GM21526 (cell line): ENCODE measurements at regions not wholly inside any gene's neighbourhood (a gene's known extent, or its start where the extent isn't known, plus 50 kb on each side); places are given as distances from the start of the nearest gene placed in this dataset.

Experiments used
- ATAC-seq: cut with Tn5 transposase; IDR thresholded peaks from one replicate; pipeline ENCODE4 v1.9.1; 2021; ENCODE audit warnings: moderate library complexity; ENCODE audit not compliant: unreplicated experiment, low FRiP score

DNA sequence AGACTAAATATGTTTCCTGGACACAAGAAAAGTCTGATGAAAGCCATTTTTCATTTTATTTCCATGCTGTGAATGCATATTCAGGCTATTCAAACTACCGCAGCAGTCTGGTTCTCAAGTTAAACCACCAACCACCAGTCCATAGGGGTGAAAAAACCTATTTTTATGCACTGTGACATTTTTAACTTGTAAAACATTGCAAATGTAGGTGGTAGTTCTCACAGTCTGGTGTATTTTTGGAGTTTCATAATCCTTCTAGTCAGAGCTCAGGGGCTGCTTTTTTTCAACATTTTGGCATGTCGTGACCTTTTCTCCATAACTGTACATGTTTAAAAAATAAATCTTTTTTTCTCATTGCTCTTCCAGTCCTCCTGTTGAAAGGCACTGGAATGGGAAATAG lies 907.6 kb upstream of the ADGRL2 start:
- ATAC-seq, result peak; percentile 50

DNA sequence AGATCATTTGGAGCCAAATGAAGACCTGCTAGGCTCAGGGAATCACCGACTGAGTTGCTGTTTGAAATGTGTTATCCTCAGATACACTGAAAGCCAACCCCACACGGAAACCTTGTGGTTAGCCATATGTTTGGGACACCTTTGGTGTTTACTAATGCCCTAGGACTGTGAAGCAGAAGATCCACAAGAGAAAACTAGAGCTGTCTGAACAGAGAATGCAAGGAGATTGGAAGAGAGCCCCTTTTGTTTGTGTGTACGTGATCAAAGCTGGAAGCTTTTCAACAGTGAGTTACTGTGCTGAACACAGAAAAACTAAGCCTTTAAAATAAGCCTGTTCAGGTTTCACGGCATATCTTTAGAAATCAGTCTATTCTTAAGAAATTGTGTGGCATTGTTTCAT lies 908.2 kb upstream of the ADGRL2 start:
- no peak for ATAC-seq

DNA sequence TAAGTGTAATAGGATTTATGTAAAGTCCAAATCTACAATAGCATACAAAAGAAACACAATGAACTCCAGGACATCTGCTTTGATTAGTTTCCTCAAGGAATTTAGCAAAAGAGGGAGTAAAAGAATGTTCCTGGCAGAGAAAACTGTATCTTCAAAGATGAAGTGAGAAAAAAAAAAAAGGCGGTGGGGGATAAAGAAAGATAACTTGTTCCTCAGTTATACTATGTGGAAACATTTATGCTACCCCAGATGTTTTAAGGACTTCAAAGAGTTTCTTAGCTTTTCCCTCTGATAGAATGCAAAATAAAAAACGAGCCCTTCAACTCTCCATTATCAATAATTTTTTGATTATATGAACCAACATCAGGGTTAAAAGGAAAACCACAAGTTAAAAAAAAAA lies 908.9 kb upstream of the ADGRL2 start:
- ATAC-seq, result no peak

DNA sequence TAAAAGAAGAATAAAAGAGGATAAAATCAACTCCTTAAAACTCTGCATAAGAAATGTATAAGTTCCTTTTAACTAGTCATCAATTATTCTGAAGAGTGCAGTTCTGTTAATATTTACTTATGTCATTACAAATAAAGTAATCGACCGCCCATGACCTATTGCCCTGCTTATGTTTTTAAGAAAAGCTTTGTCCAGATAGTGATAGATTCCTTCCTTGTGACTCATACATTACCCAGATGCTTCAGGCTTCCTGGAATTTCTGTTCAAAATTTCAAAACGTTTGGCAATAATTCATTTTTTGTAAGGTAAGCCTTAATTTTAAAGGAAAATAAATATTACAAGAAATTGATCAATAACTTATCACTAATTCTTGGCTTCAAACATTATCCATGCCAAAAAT lies 918.2 kb upstream of the ADGRL2 start:
- ATAC-seq, result no peak

DNA sequence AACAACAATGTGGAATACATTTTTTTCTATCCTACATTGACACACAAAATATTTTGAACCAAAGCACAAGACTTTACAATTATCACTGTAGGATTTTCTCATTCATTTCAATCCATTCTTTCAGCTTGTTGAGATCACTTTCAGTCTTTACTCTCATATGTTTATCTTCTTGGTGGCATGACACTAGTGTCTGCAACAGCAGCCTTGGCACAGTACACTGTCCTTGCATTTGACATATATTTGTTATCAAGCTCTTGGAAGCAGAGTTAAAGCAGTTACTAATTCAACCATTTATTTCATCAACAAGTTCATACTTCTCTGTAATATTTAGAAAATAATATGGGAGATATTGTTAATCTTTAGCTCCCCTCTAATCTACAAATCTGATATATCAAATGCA lies 922.4 kb upstream of the ADGRL2 start:
- ATAC-seq, result no peak

DNA sequence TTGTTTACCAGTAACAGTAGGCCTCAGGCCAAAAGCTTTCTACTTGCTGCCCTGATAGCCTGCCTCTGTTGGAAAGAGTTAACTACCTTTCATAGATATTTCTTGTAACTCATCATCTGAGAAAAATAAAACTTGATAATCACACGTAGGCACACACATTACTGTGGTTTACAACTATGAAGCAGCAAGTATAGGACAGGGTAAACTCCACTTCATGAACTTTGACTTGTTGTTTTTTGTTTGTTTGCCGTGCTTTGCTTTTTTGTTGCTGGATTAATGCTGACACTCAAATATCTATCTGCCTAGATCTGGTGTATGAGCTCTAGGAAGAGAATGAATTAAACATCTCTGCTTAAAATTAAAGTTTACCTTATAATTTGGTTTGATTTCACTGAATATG lies 924.7 kb upstream of the ADGRL2 start:
- ATAC-seq, result no peak

DNA sequence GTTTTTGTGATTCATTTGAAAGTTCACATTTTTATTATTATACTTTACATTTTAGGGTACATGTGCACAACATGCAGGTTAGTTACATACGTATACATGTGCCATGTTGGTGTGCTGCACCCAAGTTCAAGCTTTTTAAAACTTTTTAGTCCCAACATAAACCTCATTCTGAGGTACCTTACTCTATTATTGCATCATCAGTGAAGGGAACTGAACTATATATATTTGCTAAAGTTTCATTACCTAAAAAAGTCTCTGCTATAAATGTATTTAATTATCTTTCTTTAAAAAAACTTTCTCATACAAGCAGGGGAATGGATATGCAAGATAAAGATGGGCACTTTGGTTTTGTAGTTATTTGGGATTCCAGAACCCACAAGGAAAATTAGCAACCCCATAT lies 931.4 kb upstream of the ADGRL2 start:
- ATAC-seq, result no peak

DNA sequence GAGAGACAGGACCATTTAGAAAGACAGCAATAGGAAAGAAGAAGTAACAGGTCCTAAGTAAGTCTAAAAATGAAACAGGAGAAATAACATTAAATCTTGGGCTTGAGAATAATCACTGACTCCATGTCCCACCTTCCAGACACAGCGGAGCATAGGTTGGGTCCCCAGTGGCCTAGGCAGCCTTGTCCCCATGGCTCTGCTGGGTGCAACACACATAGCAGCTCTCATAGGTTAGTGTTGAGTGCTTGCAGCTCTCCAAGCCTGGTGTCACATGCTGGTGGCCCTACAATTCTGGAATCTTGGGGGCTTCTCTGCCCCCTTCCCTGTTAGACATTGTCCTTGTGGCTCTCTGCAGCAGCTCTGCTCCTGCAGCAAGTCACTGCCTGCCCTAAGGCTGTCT lies 952.8 kb upstream of the ADGRL2 start:
- no peak for ATAC-seq

DNA sequence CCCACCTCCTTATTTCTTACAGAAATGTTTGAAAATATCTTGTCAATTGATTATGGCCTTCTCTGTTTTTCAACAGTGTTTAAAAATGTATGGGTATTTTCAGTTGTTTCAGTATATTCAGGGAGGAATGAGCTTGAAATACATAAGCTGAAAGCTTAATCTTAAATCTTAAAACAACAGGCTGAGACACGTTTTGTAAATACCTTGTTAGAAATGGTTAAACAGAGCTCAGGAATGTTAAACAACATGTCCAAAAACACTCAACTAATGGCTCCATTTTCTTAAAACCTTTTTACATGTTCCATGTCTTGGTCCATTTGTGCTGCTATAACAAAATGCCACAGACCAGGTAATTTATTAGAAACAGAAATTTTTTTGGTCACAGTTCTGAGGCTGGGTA lies 953.8 kb upstream of the ADGRL2 start:
- no peak for ATAC-seq

DNA sequence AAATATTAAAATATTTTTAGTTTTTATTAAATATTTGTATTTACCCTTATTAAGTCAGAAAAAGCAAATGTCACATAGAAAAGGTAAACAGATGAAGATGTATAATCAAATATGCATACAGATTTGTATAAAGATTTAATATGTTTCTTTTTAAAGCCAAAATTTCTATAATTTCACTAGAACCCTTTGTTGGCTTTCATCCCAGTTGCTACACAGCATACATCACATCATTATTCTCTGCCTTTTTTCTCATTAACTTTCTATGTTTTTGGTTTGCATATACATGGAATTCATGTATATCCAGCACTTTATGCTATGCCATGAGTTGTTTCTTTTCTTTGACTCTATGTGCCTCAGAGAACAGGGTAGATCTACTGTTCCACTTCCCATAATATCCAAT lies 957.9 kb upstream of the ADGRL2 start:
- ATAC-seq, result no peak

DNA sequence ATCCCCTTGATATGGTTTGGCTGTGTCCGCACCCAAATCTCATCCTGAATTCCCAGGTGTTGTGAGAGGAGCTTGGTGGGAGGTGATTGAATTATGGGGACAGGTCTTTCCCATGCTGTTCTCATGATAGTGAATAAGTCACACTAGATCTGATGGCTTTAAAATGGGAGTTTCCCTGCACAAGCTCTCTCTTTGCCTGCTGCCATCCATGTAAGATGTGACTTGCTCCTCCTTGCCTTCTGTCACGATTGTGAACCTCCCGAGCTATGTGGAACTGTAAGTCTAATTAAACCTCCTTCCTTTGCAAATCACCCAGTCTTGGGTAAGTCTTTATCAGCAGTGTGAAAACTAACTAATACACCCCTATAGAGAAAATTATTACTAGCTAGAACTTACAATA lies 959.5 kb upstream of the ADGRL2 start:
- no peak for ATAC-seq

DNA sequence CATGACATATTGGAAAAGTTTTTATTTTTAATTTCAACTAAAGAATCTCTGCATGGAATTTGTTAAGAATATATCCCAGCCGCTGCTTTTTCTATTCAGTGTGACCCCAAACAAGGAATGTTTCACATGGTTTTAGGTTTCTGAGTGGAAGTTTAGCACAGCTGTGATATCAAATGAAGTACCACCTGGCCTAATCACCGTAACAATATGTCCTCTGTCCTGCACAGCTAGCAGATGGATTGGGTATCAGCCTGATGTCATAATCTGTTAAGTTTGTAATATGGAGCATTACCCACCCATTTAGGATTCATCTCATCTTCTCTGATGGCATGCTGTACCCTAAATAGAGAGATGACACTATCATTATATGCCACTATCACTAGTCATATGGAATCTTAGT lies 963.7 kb upstream of the ADGRL2 start:
- no peak for ATAC-seq

DNA sequence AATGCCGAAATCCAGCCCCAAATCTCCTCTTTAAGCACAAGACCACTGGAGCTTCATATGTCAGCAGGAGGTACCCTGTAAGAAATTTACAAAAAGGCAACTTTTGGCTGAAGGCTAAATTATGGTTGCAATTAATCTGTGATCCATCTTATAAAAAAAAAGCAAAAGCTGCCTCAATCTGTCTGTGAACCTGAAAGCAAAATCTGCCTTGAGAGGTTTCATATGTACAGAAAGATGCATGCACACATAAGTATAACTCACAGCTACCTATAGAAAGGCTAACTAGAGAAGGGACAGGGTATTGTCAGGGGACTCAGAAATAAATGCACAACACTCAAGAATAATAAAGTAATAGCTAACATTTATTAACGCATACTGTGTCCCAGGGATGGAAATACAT lies 964.2 kb upstream of the ADGRL2 start:
- no peak for ATAC-seq

DNA sequence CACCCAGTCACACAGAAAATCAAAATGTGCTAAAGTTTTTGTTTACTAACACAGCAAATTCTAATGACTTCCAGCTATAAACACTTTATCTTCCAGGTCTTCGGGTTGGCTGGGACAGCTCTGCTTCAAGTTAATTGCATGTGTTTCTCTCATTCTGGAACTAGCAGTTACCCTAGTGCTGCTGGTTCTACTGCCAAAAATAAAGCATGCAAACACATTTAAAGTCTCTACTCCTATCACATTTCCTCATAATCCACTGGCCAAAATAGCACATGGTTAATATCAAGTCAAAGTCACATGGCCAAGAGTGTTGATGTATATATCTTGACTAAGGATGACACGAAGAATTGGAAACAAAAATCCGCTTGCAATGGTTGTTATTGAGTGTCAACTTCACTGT lies 973.1 kb upstream of the ADGRL2 start:
- no peak for ATAC-seq

DNA sequence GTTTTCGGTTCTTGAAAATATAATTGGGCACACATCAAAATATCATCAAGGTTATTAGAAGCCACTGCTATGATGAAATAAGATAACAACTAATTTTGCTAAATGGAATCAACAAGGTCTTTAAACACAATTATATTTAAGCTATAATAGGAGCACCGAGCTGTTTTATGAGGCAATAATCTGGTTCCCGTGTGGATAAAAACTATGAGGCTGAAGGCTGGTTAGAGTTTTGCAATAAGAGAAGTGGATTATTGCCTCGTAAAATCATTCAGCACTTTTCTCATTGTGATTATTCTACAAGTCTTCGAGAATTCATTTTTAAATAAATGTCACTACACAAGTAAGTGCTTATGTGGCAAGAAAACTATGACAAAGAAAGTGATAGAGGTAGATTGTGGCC lies 975.7 kb upstream of the ADGRL2 start:
- no peak for ATAC-seq

DNA sequence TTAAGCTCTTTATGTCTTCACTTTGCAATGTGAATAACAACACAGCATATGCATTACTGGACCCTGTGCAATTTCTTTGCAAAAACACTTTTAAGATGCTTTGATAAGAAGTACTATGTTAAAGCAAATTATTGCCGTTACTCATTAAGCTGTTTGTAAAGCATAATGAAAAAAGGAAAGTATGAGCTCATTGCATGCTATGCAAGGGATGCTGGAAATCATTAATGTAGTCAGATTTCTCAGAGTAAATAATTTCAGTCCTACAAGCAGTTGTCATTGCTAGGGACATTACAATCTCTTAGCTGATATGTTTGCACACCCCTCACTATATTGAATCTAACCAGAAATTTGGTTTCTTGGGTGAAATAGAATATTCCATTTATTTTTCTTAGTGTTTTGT lies 982.5 kb upstream of the ADGRL2 start:
- no peak for ATAC-seq

DNA sequence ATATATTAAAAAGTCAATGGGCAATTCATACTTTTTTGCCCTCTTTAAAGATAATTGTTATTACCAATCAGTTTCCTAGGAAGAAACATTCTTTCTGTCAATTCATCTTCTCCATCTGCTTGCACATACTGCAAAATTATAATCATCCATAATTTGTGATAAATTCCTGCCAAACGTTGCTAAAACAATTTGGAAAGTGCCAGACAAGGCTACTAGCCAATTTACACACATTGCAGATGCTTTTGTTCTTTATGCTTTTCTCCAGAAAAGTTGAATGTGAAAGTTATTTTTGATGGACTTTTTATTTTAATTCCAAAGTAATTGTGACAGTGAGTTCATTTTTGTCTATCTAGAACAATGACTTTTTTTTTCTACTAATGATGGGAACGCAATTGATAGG lies 992.8 kb upstream of the ADGRL2 start:
- ATAC-seq, result no peak

DNA sequence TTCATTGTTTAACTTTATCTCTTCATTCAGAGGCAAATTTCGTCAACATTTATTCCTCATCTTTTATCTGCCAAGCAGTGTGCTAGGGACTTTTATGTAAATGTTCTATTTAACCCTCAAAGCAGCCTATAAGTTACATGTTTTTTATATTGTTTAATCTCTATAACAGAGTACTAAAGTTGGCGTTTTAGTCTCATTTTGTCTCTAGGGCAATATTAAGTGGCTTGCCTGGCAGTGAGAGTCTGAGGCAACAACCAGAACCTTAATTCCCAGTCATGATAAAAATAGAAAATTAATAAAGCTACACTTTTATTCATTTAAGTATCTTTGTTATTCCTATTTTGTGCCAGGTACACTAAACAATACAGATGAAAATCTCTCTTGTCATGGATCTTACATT lies 994.3 kb upstream of the ADGRL2 start:
- ATAC-seq, result no peak

DNA sequence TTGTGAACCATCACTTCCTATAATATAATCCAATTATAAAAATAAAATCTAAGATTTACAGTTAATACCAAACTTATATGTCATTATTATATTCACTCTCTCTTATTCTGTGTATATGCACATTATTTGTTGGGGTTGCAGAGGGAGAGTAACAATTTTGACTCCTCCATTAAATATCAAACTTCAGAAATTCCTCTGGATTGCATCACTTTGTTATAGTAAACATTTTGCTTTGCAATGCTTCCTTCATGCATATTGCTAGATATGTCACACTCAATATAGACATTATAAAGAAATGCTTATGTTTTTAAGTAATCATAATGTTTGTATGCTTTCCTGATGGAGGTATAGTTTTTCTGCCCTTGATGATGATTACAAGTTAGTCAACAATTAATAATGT lies 999.0 kb upstream of the ADGRL2 start:
- no peak for ATAC-seq

DNA sequence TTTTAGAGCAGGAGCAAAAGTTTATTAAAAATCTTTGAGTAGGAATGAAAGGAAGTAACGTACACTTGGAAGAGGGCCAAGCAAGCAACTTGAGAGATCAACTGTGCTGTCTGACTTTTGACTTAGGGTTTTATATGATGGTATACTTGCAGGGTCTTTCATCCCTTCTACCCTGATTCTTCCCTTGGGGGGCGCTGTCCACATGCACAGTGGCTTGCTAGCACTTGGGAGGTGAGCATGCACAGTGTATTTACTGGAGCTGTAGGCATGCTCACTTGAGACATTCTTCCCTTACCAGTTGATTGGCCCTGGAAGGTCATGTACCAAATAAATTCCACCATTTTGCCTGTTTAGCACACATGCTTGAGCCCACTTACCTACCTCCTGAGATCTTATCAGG lies 1001.3 kb upstream of the ADGRL2 start:
- ATAC-seq, result no peak

DNA sequence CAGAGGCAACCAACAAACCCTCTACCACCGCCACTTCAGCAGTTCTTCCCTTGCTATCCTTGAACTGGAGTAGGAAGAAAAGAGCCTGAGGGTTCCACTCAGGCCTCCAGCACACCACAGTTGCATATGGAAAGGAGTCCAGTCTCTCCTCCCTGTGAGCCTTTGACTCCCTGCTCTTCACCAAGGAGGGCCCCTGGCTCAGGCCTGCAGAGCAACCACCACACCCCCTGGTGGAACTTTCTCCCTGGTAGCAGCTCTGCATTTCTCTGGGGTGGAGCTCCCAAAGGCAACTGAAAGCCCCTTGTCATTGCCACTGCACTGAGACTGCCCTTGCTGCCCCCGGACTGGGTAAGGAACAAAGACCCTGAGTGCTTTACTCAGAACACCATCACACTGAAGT lies 1021.5 kb upstream of the ADGRL2 start:
- no peak for ATAC-seq

DNA sequence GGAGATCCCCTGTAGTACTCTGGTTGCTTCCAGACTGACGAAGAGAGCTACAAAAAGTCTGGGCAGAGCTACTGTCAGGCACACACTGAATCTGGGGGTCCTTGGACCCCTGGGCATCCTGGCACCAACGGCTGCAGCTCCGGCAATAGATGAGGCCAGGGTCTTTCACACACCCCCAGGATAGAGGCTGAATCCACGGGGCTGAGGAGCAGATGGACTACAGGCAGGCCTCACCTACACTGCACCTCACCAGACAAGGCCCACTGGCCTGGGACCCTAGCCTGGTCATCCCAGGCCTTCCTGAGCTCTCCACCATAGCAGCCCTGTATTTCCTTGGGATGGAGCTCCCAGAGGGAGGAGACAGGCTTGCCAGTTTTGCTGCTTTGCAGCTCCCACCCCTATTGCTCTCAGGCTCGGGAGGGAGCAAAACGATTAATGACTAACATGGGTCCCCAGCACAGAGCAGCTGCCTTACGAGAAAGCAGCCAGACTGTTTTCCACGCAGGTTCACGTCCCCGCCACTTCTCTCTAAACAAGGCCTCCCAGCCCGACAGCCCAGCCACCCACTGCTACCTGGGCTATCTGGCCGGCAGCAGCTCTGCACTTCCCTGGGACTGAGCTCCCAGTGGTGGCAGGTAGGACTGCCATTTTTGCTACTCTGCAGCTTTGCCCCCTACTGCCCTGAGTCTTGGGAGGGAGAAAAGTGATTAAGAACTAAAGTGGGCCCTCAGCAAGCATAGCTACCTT lies 1022.5 kb upstream of the ADGRL2 start:
- no peak for ATAC-seq

DNA sequence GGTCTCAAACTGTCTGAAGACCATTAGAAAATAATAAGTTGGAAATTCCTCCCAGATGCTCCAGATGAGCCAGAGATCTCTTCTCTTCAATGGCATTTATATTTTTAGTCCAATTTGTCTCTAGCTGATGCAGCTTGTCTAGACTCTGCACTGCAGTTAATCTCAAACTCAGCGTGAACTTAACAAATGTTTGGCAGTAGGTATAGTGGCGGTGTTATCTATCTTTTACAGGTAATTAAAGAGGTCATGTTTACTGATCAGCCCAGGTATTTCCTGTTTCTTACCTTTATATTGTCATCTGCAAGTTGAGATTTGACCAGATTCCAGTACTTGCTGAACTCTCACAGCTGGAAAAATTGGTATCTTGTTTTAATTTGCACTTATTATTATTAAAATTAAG lies 1024.5 kb upstream of the ADGRL2 start:
- no peak for ATAC-seq
